ENCODE measurements at regions not wholly inside any gene's neighbourhood (a gene's known extent, or its start where the extent isn't known, plus 50 kb on each side); places are given as distances from the start of the nearest gene placed in this dataset.

DNA sequence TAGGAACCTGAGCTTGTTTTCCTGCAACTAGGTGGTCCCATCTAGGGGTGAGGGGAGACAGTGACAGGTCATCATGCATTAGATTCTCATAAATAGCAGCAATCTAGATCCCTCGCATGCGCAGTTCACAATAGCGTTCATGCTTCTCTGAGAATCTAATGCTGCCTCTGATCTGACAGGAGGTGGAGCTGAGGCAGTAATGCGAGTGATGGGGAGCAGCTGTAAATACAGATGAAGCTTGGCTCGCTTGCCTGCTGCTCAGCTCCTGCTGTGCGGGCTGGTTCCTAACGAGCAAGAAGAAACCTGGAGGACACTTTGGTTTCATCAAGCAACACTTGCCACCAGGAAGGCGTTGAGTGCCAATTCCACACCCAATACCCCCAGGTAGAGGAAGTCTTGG is 95.1 kb upstream of the OLIG2 start:
- no peak overlapping the region for H2BK20ac ChIP-seq (ENCODE audit: low read depth, low read length)

More for the DNA sequence above, 95.1 kb upstream of the OLIG2 start:
- Histone ChIP-seq H3K27ac (ENCODE audit: insufficient read depth, low read length) (no peak overlapping the region), H2AK5ac (ENCODE audit: low read depth, low read length) (no peak overlapping the region), H3K4me1 (ENCODE audit: control insufficient read depth, insufficient read depth, low read length) (no peaks in the 10 kb centered on the region), H2BK15ac (ENCODE audit: low read depth, low read length) (no peak overlapping the region), H4K5ac (ENCODE audit: low read depth, low read length) (no peak overlapping the region), H3K4me2 (ENCODE audit: low read depth, low read length) (no peak overlapping the region), H3K18ac (ENCODE audit: low read depth, low read length) (no peak overlapping the region), H2BK120ac (ENCODE audit: low read depth, low read length) (no peak overlapping the region), H3K36me3 (ENCODE audit: control insufficient read depth, insufficient read depth, low read length) (no peaks in the 10 kb centered on the region), H3K23ac (ENCODE audit: low read depth, low read length) (no peak overlapping the region), H3K9me1 (ENCODE audit: insufficient read depth, low read length) (no peaks in the 10 kb centered on the region), H2AK9ac (replicated peaks; ENCODE audit: low read depth, low read length, poor library complexity) (no peak overlapping the region), H3K4me3 (ENCODE audit: insufficient read depth, low read depth, low read length) (no peak overlapping the region), H4K8ac (ENCODE audit: low read depth in 2 of 2, low read length in 2 of 2) (no peak overlapping the region), H3K79me1 (ENCODE audit: low read depth in 1 of 2, low read length in 2 of 2) (no peaks in the 10 kb centered on the region), H3K9ac (ENCODE audit: low read depth, low read length) (no peak overlapping the region), H2BK5ac (ENCODE audit: low read depth, low read length, poor library complexity, severe bottlenecking) (no peak overlapping the region), H3K56ac (ENCODE audit: extremely low read depth, insufficient read depth, low read length) (no peak overlapping the region), H4K20me1 (ENCODE audit: insufficient read depth, low read length) (no peaks in the 10 kb centered on the region), H3K9me3 (ENCODE audit: control insufficient read depth, insufficient read depth, low read length) (no peaks in the 10 kb centered on the region), H3K14ac (replicated peaks; ENCODE audit: low read depth, low read length) (no peak overlapping the region), H3K4ac (ENCODE audit: low read depth, low read length) (no peak overlapping the region), H3K27me3 (ENCODE audit: control insufficient read depth, insufficient read depth, low read length) (peaks cover 6% of the 10 kb centered on the region), H2AFZ (replicated peaks; ENCODE audit: low read length, poor library complexity) (no peak overlapping the region), H4K91ac (ENCODE audit: insufficient read depth, low read depth, low read length) (no peak overlapping the region)
- in situ Hi-C loops (cut with MboI; ENCODE audit: low sequenced_read_pairs), result no loop called here
- intact Hi-C loops (cut with micrococcal nuclease), result no loop called here
- no peak for ATAC-seq (ENCODE audit: low read depth)
- BruUV-seq (replicated peaks), result no TSS peak
- no peak for DNase-seq
- dilution Hi-C loops (cut with HindIII; ENCODE audit: low sequenced_read_pairs, unreplicated experiment), result no loop called here
- ChIA-PET POLR2A (ENCODE audit: unreplicated experiment) (no interaction called here), CTCF (interaction anchor here (2.2 kb wide), 1 partner anchor 10 kb away, joined by 6 read pairs; no protein-coding TSS in a partner anchor)
- whole genome bisulfite sequencing, 2 experiments (ENCODE audit: extremely low coverage in 2 of 2, insufficient read length in 1 of 2), result no CpG with 5 or more reads among the region's 8 CpGs
- TF ChIP-seq SMC3 (IDR thresholded peaks at IDR 0.05; ENCODE audit: low read depth, low read length), result no peak
- no peak for TF ChIP-seq BHLHE40 (IDR thresholded peaks at IDR 0.05; ENCODE audit: low read depth, low read length)
- TF ChIP-seq MXI1 (IDR thresholded peaks at IDR 0.05; ENCODE audit: borderline replicate concordance, low read depth, low read length), result no peak
- no peak for TF ChIP-seq CEBPB (IDR thresholded peaks at IDR 0.05; ENCODE audit: low read depth, low read length)
- no peak for TF ChIP-seq RAD21 (IDR thresholded peaks at IDR 0.05; ENCODE audit: low read length)
- TF ChIP-seq FOS (IDR thresholded peaks at IDR 0.05; ENCODE audit: low read depth, low read length), result no peak
- TF ChIP-seq POLR2A (IDR thresholded peaks at IDR 0.05; ENCODE audit: low read depth, low read length), result no peak
- TF ChIP-seq, protein P1, sequence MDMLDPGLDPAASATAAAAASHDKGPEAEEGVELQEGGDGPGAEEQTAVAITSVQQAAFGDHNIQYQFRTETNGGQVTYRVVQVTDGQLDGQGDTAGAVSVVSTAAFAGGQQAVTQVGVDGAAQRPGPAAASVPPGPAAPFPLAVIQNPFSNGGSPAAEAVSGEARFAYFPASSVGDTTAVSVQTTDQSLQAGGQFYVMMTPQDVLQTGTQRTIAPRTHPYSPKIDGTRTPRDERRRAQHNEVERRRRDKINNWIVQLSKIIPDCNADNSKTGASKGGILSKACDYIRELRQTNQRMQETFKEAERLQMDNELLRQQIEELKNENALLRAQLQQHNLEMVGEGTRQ (IDR thresholded peaks at IDR 0.05; ENCODE audit: low read depth, low read length), result no peak
- TF ChIP-seq RCOR1 (IDR thresholded peaks at IDR 0.05; ENCODE audit: insufficient replicate concordance, low read length), result no peak
- TF ChIP-seq, protein P2, sequence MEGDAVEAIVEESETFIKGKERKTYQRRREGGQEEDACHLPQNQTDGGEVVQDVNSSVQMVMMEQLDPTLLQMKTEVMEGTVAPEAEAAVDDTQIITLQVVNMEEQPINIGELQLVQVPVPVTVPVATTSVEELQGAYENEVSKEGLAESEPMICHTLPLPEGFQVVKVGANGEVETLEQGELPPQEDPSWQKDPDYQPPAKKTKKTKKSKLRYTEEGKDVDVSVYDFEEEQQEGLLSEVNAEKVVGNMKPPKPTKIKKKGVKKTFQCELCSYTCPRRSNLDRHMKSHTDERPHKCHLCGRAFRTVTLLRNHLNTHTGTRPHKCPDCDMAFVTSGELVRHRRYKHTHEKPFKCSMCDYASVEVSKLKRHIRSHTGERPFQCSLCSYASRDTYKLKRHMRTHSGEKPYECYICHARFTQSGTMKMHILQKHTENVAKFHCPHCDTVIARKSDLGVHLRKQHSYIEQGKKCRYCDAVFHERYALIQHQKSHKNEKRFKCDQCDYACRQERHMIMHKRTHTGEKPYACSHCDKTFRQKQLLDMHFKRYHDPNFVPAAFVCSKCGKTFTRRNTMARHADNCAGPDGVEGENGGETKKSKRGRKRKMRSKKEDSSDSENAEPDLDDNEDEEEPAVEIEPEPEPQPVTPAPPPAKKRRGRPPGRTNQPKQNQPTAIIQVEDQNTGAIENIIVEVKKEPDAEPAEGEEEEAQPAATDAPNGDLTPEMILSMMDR (conservative IDR thresholded peaks at IDR 0.05; ENCODE audit: low read depth, low read length), result no peak
- no peak for TF ChIP-seq NFE2L2 (IDR thresholded peaks at IDR 0.05; ENCODE audit: low read depth, low read length)
- TF ChIP-seq CHD1 (IDR thresholded peaks at IDR 0.05; ENCODE audit: low read depth, low read length), result no peak
- no peak for TF ChIP-seq MAFK (IDR thresholded peaks at IDR 0.05; ENCODE audit: low read depth, low read length)
- TF ChIP-seq, protein P3, sequence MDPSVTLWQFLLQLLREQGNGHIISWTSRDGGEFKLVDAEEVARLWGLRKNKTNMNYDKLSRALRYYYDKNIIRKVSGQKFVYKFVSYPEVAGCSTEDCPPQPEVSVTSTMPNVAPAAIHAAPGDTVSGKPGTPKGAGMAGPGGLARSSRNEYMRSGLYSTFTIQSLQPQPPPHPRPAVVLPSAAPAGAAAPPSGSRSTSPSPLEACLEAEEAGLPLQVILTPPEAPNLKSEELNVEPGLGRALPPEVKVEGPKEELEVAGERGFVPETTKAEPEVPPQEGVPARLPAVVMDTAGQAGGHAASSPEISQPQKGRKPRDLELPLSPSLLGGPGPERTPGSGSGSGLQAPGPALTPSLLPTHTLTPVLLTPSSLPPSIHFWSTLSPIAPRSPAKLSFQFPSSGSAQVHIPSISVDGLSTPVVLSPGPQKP (IDR thresholded peaks at IDR 0.05; ENCODE audit: borderline replicate concordance, low read depth, low read length), result no peak
- no peak for TF ChIP-seq RFX5 (IDR thresholded peaks at IDR 0.05; ENCODE audit: low read depth, low read length)
- TF ChIP-seq MAZ (IDR thresholded peaks at IDR 0.05; ENCODE audit: borderline replicate concordance, low read depth, low read length), result no peak

Data from IMR-90 (cell line).